ENCODE measurements at regions not wholly inside any gene's neighbourhood (a gene's known extent, or its start where the extent isn't known, plus 50 kb on each side); places are given as distances from the start of the nearest gene placed in this dataset.

GRCh38 chr5:68628082-68628814, 412.7 kb downstream of the PIK3R1 start:
- Histone ChIP-seq H3K4me1 (ENCODE audit: control insufficient read depth in 1 of 2, insufficient read depth in 2 of 2, low read length in 2 of 2) (no peaks in the 10 kb centered on the region), H2AFZ (ENCODE audit: insufficient read depth, low read depth, low read length, poor library complexity, severe bottlenecking) (no peak overlapping the region)
- WGBS (ENCODE audit: insufficient coverage): 80% methylated on average over 1 of the region's 5 CpGs

GRCh38 chr5:68630354-68630753, 414.8 kb downstream of the PIK3R1 start:
- Histone ChIP-seq H3K27ac (ENCODE audit: low read depth in 1 of 2, low read length in 2 of 2) (no peak overlapping the region), H3K27me3 (ENCODE audit: control insufficient read depth in 2 of 2, insufficient read depth in 2 of 2, low read length in 2 of 2) (no peaks in the 10 kb centered on the region), H3K36me3 (replicated peaks in 1 of 2; ENCODE audit: control insufficient read depth in 1 of 2, insufficient read depth in 2 of 2, low read length in 2 of 2) (no peaks in the 10 kb centered on the region), H3K4me2 (replicated peaks; ENCODE audit: extremely low read depth, low read length, poor library complexity, severe bottlenecking) (no peak overlapping the region), H3K4me3 (replicated peaks in 1 of 3; ENCODE audit: low read depth in 2 of 3, low read length in 3 of 3) (no peak overlapping the region), H2AFZ (ENCODE audit: insufficient read depth, low read depth, low read length, poor library complexity, severe bottlenecking) (no peak overlapping the region), H4K20me1 (ENCODE audit: insufficient read depth, low read length) (no peaks in the 10 kb centered on the region), H3K9ac (ENCODE audit: insufficient read depth, low read length, poor library complexity, severe bottlenecking) (no peak overlapping the region), H3K9me3 (replicated peaks in 1 of 2; ENCODE audit: control insufficient read depth in 1 of 2, insufficient read depth in 1 of 2, low read length in 2 of 2) (no peaks in the 10 kb centered on the region), H3K4me1 (ENCODE audit: control insufficient read depth in 1 of 2, insufficient read depth in 2 of 2, low read length in 2 of 2) (no peaks in the 10 kb centered on the region), H3K79me2 (ENCODE audit: insufficient read depth, low read length) (no peaks in the 10 kb centered on the region)
- DNase-seq: no peak
- no peak overlapping the region for H3K27ac Mint-ChIP-seq
- H3K4me3 Mint-ChIP-seq: no peak overlapping the region
- H3K27me3 Mint-ChIP-seq (ENCODE audit: low read depth in 3 of 3): peaks cover 0 to 3% (median 0%) of the 10 kb centered on the region in 3 donors
- intact Hi-C loops (cut with micrococcal nuclease): no loop called here
- peaks cover 0 to 8% (median 2%) of the 10 kb centered on the region in 7 donors for H3K9me3 Mint-ChIP-seq
- TF ChIP-seq CTCF (IDR thresholded peaks at IDR 0.05): no peak
- WGBS (ENCODE audit: insufficient coverage): no CpG with 5 or more reads among the region's 1 CpG
- no peaks in the 10 kb centered on the region for H3K4me1 Mint-ChIP-seq
- H3K36me3 Mint-ChIP-seq: no peaks in the 10 kb centered on the region

More at GRCh38 chr5:68628082-68628814, 412.7 kb downstream of the PIK3R1 start:
- TF ChIP-seq CTCF (IDR thresholded peaks at IDR 0.05): no peak
- H3K36me3 Mint-ChIP-seq: no peaks in the 10 kb centered on the region
- no peaks in the 10 kb centered on the region for H3K9me3 ChIP-seq (replicated peaks in 1 of 2; ENCODE audit: control insufficient read depth in 1 of 2, insufficient read depth in 1 of 2, low read length in 2 of 2)
- H3K27ac Mint-ChIP-seq: no peak overlapping the region
- H3K4me3 ChIP-seq (replicated peaks in 1 of 3; ENCODE audit: low read depth in 2 of 3, low read length in 3 of 3): no peak overlapping the region
- no peak overlapping the region for H3K9ac ChIP-seq (ENCODE audit: insufficient read depth, low read length, poor library complexity, severe bottlenecking)
- no peak overlapping the region for H3K4me3 Mint-ChIP-seq
- no peak overlapping the region for H3K4me2 ChIP-seq (replicated peaks; ENCODE audit: extremely low read depth, low read length, poor library complexity, severe bottlenecking)
- no peaks in the 10 kb centered on the region for H4K20me1 ChIP-seq (ENCODE audit: insufficient read depth, low read length)
- H3K79me2 ChIP-seq (ENCODE audit: insufficient read depth, low read length): no peaks in the 10 kb centered on the region
- intact Hi-C loops (cut with micrococcal nuclease): no loop called here
- no peak overlapping the region for H3K27ac ChIP-seq (ENCODE audit: low read depth in 1 of 2, low read length in 2 of 2)
- H3K4me1 Mint-ChIP-seq: no peaks in the 10 kb centered on the region
- H3K27me3 Mint-ChIP-seq (ENCODE audit: low read depth in 3 of 3): no peaks in the 10 kb centered on the region
- H3K36me3 ChIP-seq (replicated peaks in 1 of 2; ENCODE audit: control insufficient read depth in 1 of 2, insufficient read depth in 2 of 2, low read length in 2 of 2): no peaks in the 10 kb centered on the region
- no peaks in the 10 kb centered on the region for H3K27me3 ChIP-seq (ENCODE audit: control insufficient read depth in 2 of 2, insufficient read depth in 2 of 2, low read length in 2 of 2)
- H3K9me3 Mint-ChIP-seq: peaks cover 0 to 14% (median 2%) of the 10 kb centered on the region in 7 donors
- no peak for DNase-seq

All from CD14-positive monocyte (primary cell).